ENCODE measurements at regions not wholly inside any gene's neighbourhood (a gene's known extent, or its start where the extent isn't known, plus 50 kb on each side); places are given as distances from the start of the nearest gene placed in this dataset.

GRCh38 chr6:43972913-43973300 is 154.3 kb downstream of the MRPL14 start:
- peak overlapping the region; percentile 52 for H2AFZ ChIP-seq (ENCODE audit: low read length)
- H3K9me3 ChIP-seq (ENCODE audit: low read length): 0 out of 2 replicates have a peak, but pooled peaks cover 7% of the 10 kb centered on the region
- ATAC-seq (peak; percentile 74), DNase-seq (peak; percentile 85)
- TF ChIP-seq EZH2 (IDR thresholded peaks at IDR 0.05; ENCODE audit: low read length, unreplicated experiment): no peak
- no peak for TF ChIP-seq EZH2phosphoT487 (IDR thresholded peaks at IDR 0.05; ENCODE audit: borderline replicate concordance, low read length)
- TF ChIP-seq, protein P1, sequence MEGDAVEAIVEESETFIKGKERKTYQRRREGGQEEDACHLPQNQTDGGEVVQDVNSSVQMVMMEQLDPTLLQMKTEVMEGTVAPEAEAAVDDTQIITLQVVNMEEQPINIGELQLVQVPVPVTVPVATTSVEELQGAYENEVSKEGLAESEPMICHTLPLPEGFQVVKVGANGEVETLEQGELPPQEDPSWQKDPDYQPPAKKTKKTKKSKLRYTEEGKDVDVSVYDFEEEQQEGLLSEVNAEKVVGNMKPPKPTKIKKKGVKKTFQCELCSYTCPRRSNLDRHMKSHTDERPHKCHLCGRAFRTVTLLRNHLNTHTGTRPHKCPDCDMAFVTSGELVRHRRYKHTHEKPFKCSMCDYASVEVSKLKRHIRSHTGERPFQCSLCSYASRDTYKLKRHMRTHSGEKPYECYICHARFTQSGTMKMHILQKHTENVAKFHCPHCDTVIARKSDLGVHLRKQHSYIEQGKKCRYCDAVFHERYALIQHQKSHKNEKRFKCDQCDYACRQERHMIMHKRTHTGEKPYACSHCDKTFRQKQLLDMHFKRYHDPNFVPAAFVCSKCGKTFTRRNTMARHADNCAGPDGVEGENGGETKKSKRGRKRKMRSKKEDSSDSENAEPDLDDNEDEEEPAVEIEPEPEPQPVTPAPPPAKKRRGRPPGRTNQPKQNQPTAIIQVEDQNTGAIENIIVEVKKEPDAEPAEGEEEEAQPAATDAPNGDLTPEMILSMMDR (conservative IDR thresholded peaks at IDR 0.05; ENCODE audit: low read depth, low read length): no peak
- peaks cover 6% of the 10 kb centered on the region; the same call in 1 of the 2 replicates for H3K36me3 ChIP-seq (ENCODE audit: low read depth, low read length)
- intact Hi-C loops (cut with micrococcal nuclease): loop anchor here (2.0 to 5.0 kb wide), 3 partner anchors 39 to 100 kb away; no protein-coding TSS in a partner anchor
- H3K27me3 ChIP-seq (ENCODE audit: low read length): no peaks in the 10 kb centered on the region
- H3K79me2 ChIP-seq (ENCODE audit: low read length): no peaks in the 10 kb centered on the region
- H3F3A ChIP-seq (ENCODE audit: low read length, unreplicated experiment): peaks cover 4% of the 10 kb centered on the region
- no TSS peak for BruUV-seq (replicated peaks)
- ChIA-PET CTCF (interaction anchor here (0.7 to 1.0 kb wide), 3 partner anchors 19 to 307 kb away, joined by 3 to 9 read pairs (median 5); no protein-coding TSS in a partner anchor), POLR2A (ENCODE audit: unreplicated experiment) (interaction anchor here (0.6 to 0.9 kb wide), 2 partner anchors 203 to 205 kb away, joined by 5 to 6 read pairs; partner anchors contain the start of gene VEGFA)
- H3K4me1 ChIP-seq (ENCODE audit: insufficient read depth, low read length): peaks cover 62% of the 10 kb centered on the region
- H3K9ac ChIP-seq (ENCODE audit: low read length): 0 out of 2 replicates have a peak overlapping the region, but pooled peaks have one; percentile 5
- H3K4me3 ChIP-seq (ENCODE audit: low read length): no peak overlapping the region
- H4K20me1 ChIP-seq (ENCODE audit: low read length): no peaks in the 10 kb centered on the region
- peak overlapping the region; percentile 60 for H3K4me2 ChIP-seq (ENCODE audit: low read length)
- no peaks in the 10 kb centered on the region for H3K9me2 ChIP-seq (replicated peaks; ENCODE audit: low read length)
- H3K27ac ChIP-seq (ENCODE audit: low read length): peak overlapping the region; percentile 79

- Histone ChIP-seq H3K4me3 (ENCODE audit: low read length) (no peak overlapping the region), H3F3A (ENCODE audit: low read length, unreplicated experiment) (peaks cover 4% of the 10 kb centered on the region), H3K9me2 (replicated peaks; ENCODE audit: low read length) (no peaks in the 10 kb centered on the region), H2AFZ (ENCODE audit: low read length) (peak overlapping the region; percentile 52), H3K27me3 (ENCODE audit: low read length) (no peaks in the 10 kb centered on the region), H3K36me3 (ENCODE audit: low read depth, low read length) (peaks cover 6% of the 10 kb centered on the region; the same call in 1 of the 2 replicates), H3K9me3 (ENCODE audit: low read length) (0 out of 2 replicates have a peak, but pooled peaks cover 7% of the 10 kb centered on the region), H3K27ac (ENCODE audit: low read length) (peak overlapping the region; percentile 79), H3K9ac (ENCODE audit: low read length) (peak overlapping the region; percentile 5; the same call in 1 of the 2 replicates), H3K4me2 (ENCODE audit: low read length) (peak overlapping the region; percentile 60), H3K4me1 (ENCODE audit: insufficient read depth, low read length) (peaks cover 56% of the 10 kb centered on the region), H3K79me2 (ENCODE audit: low read length) (no peaks in the 10 kb centered on the region), H4K20me1 (ENCODE audit: low read length) (no peaks in the 10 kb centered on the region)
- TF ChIP-seq, protein P1 (conservative IDR thresholded peaks at IDR 0.05; ENCODE audit: low read depth, low read length): no peak
- TF ChIP-seq EZH2 (IDR thresholded peaks at IDR 0.05; ENCODE audit: low read length, unreplicated experiment) (no peak), EZH2phosphoT487 (IDR thresholded peaks at IDR 0.05; ENCODE audit: borderline replicate concordance, low read length) (no peak)
- ATAC-seq (peak; percentile 66), DNase-seq (peak; percentile 55)
- ChIA-PET POLR2A (ENCODE audit: unreplicated experiment) (interaction anchor here (0.5 to 0.6 kb wide), 2 partner anchors 204 to 268 kb away, joined by 5 to 6 read pairs; no protein-coding TSS in a partner anchor), CTCF (interaction anchor here (0.7 to 1.0 kb wide), 3 partner anchors 19 to 307 kb away, joined by 3 to 9 read pairs (median 5); no protein-coding TSS in a partner anchor)
- intact Hi-C loops (cut with micrococcal nuclease): loop anchor here (2.0 to 5.0 kb wide), 3 partner anchors 40 to 100 kb away; no protein-coding TSS in a partner anchor
- BruUV-seq (replicated peaks): no TSS peak
Measured at GRCh38 chr6:43972179-43972912, 154.9 kb downstream of the MRPL14 start.
